ENCODE measurements at regions not wholly inside any gene's neighbourhood (a gene's known extent, or its start where the extent isn't known, plus 50 kb on each side); places are given as distances from the start of the nearest gene placed in this dataset.

DNA sequence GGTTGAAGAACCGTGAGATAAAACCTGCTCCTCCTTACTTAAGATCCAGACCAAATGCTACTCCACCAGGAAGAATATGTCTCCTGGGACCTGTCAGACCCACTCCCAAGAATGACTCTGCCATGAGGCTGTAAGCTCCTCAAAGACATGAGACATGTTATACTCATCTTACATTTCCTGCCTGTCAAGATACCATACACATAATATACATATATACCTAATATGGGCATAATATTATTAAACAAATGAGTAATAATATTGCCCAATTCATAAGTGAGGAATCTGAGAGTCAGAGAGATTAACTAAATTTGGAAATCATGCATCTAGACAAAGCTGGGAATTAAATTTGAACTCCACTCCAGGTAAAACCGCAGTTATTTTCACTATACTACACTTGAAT lies 634.9 kb downstream of the LMO4 start:
- no peaks in the 10 kb centered on the region for H3K9me3 ChIP-seq (ENCODE audit: low read length)
- no peak overlapping the region for H3K27ac ChIP-seq (ENCODE audit: low read depth, low read length, poor library complexity, severe bottlenecking)
- intact Hi-C loops (cut with micrococcal nuclease; ENCODE audit: unreplicated experiment): no loop called here
- no peaks in the 10 kb centered on the region for H3K79me2 ChIP-seq (ENCODE audit: insufficient read depth, low read depth, low read length)
- TF ChIP-seq EZH2phosphoT487 (IDR thresholded peaks at IDR 0.05; ENCODE audit: borderline replicate concordance, low read depth, low read length): no peak
- TF ChIP-seq CTCF (conservative IDR thresholded peaks at IDR 0.05; ENCODE audit: low read length): no peak
- H3K36me3 ChIP-seq (ENCODE audit: insufficient read depth, low read length): no peaks in the 10 kb centered on the region
- H3K4me2 ChIP-seq (ENCODE audit: low read length): no peak overlapping the region
- H3K4me1 ChIP-seq (ENCODE audit: insufficient read depth, low read length, poor library complexity, severe bottlenecking): no peaks in the 10 kb centered on the region
- DNase-seq (ENCODE audit: low spot score): no peak
- H4K20me1 ChIP-seq (ENCODE audit: insufficient read depth, low read length): no peaks in the 10 kb centered on the region
- no peak overlapping the region for H2AFZ ChIP-seq (ENCODE audit: low read length)
- ChIA-PET CTCF (ENCODE audit: unreplicated experiment) (no interaction called here), POLR2A (no interaction called here)
- H3K9me2 ChIP-seq (ENCODE audit: insufficient read depth, low read length): no peaks in the 10 kb centered on the region
- no peak overlapping the region for H3K4me3 ChIP-seq (ENCODE audit: low read depth, low read length, poor library complexity, severe bottlenecking)
- no TSS peak for BruUV-seq (replicated peaks)

- no TSS peak for BruUV-seq (replicated peaks)
Observed at GRCh38 chr1:87965193-87965592, 636.5 kb downstream of the LMO4 start.

More at GRCh38 chr1:87965193-87965592, 636.5 kb downstream of the LMO4 start:
- TF ChIP-seq CTCF (conservative IDR thresholded peaks at IDR 0.05; ENCODE audit: low read length) (no peak), EZH2phosphoT487 (IDR thresholded peaks at IDR 0.05; ENCODE audit: borderline replicate concordance, low read depth, low read length) (no peak)
- Histone ChIP-seq H3K36me3 (ENCODE audit: insufficient read depth, low read length) (no peaks in the 10 kb centered on the region), H3K4me2 (ENCODE audit: low read length) (no peak overlapping the region), H2AFZ (ENCODE audit: low read length) (no peak overlapping the region), H3K9me3 (ENCODE audit: low read length) (no peaks in the 10 kb centered on the region), H3K79me2 (ENCODE audit: insufficient read depth, low read depth, low read length) (no peaks in the 10 kb centered on the region), H3K9me2 (ENCODE audit: insufficient read depth, low read length) (no peaks in the 10 kb centered on the region), H3K4me1 (ENCODE audit: insufficient read depth, low read length, poor library complexity, severe bottlenecking) (no peaks in the 10 kb centered on the region), H4K20me1 (ENCODE audit: insufficient read depth, low read length) (no peaks in the 10 kb centered on the region), H3K27ac (ENCODE audit: low read depth, low read length, poor library complexity, severe bottlenecking) (no peak overlapping the region), H3K4me3 (ENCODE audit: low read depth, low read length, poor library complexity, severe bottlenecking) (no peak overlapping the region)
- CTCF ChIA-PET (ENCODE audit: unreplicated experiment): no interaction called here
- no peak for DNase-seq (ENCODE audit: low spot score)
- intact Hi-C loops (cut with micrococcal nuclease; ENCODE audit: unreplicated experiment): no loop called here
- POLR2A ChIA-PET: no interaction called here

All from OCI-LY7 (cell line).